ENCODE measurements at regions not wholly inside any gene's neighbourhood (a gene's known extent, or its start where the extent isn't known, plus 50 kb on each side); places are given as distances from the start of the nearest gene placed in this dataset.
"Not testable (repeated sequence)": the region's sequence is repeated elsewhere in the genome, so short reads cannot be mapped to it uniquely, and the experiment has no call there.

- H3K4me3 ChIP-seq = peak overlapping the region; percentile 48 to 93 (median 82)
- peaks cover 0 to 14% (median 2%) of the 10 kb centered on the region in 3 donors for H3K36me3 ChIP-seq
- H3K27ac ChIP-seq = peak overlapping the region; percentile 77 to 94 (median 88)
- peaks cover 0 to 7% (median 0%) of the 10 kb centered on the region in 3 donors for H3K9me3 ChIP-seq
- peaks cover 7 to 32% (median 9%) of the 10 kb centered on the region in 3 donors for H3K4me1 ChIP-seq
- no peaks in the 10 kb centered on the region for H3K27me3 ChIP-seq
- 8 to 10% methylated on average over 14 to 16 of the region's 18 CpGs for WGBS, 2 donors
- peak in 2 of 4 donors; percentile 34 to 51 for TF ChIP-seq POLR2A (IDR thresholded peaks at IDR 0.05)
- peak in 2 of 6 experiments; percentile 12 to 25 for TF ChIP-seq CTCF (IDR thresholded peaks at IDR 0.05)
- peak; percentile 17 for DNase-seq
- intact Hi-C loops (cut with DNase I) = no loop called here
Measured at GRCh38 chr17:47066841-47067682, 88.0 kb upstream of the RPRML start.

- Histone ChIP-seq H3K27me3 (no peaks in the 10 kb centered on the region), H3K36me3 (peaks cover 0 to 14% (median 2%) of the 10 kb centered on the region in 3 donors), H3K27ac (no peak overlapping the region), H3K9me3 (peaks cover 0 to 7% (median 0%) of the 10 kb centered on the region in 3 donors), H3K4me1 (peaks cover 4 to 29% (median 7%) of the 10 kb centered on the region in 3 donors), H3K4me3 (no peak overlapping the region)
- 53 to 75% methylated on average over 6 of the region's 6 CpGs for WGBS, 2 donors
- DNase-seq = no peak
- no peak for TF ChIP-seq CTCF (IDR thresholded peaks at IDR 0.05)
- no peak for TF ChIP-seq POLR2A (IDR thresholded peaks at IDR 0.05)
- intact Hi-C loops (cut with DNase I) = no loop called here
Measured at GRCh38 chr17:47066095-47066494, 87.0 kb upstream of the RPRML start.

- TF ChIP-seq POLR2A (IDR thresholded peaks at IDR 0.05) (no peak), CTCF (IDR thresholded peaks at IDR 0.05) (no peak)
- Histone ChIP-seq H3K4me3 (no peak overlapping the region), H3K9me3 (peaks cover 0 to 7% (median 0%) of the 10 kb centered on the region in 3 donors), H3K27ac (no peak overlapping the region), H3K27me3 (no peaks in the 10 kb centered on the region), H3K36me3 (peaks cover 0 to 14% (median 2%) of the 10 kb centered on the region in 3 donors), H3K4me1 (peaks cover 0 to 15% (median under 1%) of the 10 kb centered on the region in 3 donors)
- intact Hi-C loops (cut with DNase I) = no loop called here
- DNase-seq = no peak
- 95 to 96% methylated on average over 5 of the region's 5 CpGs for WGBS, 2 donors
Measured at GRCh38 chr17:47064684-47065083, 85.6 kb upstream of the RPRML start.

- TF ChIP-seq POLR2A (IDR thresholded peaks at IDR 0.05) = no peak
- TF ChIP-seq CTCF (IDR thresholded peaks at IDR 0.05) = no peak
- peaks cover 0 to 14% (median 2%) of the 10 kb centered on the region in 3 donors for H3K36me3 ChIP-seq
- DNase-seq = no peak
Measured at GRCh38 chr17:47063475-47063874, 84.4 kb upstream of the RPRML start.

GRCh38 chr17:47062851-47063250 lies 83.8 kb upstream of the RPRML start:
- H3K9me3 ChIP-seq; intact Hi-C loops (cut with DNase I); H3K27ac ChIP-seq; DNase-seq; H3K27me3 ChIP-seq; H3K4me3 ChIP-seq: not testable (repeated sequence)
- H3K4me1 ChIP-seq = peaks cover 0 to 12% (median 0%) of the 10 kb centered on the region in 3 donors
- 95 to 96% methylated on average over 5 of the region's 5 CpGs for WGBS, 2 donors
- peaks cover 0 to 14% (median 2%) of the 10 kb centered on the region in 3 donors for H3K36me3 ChIP-seq

More at GRCh38 chr17:47063475-47063874, 84.4 kb upstream of the RPRML start:
- peaks cover 0 to 7% (median 0%) of the 10 kb centered on the region in 3 donors for H3K9me3 ChIP-seq
- intact Hi-C loops (cut with DNase I) = no loop called here
- H3K27ac ChIP-seq = no peak overlapping the region
- no peak overlapping the region for H3K4me3 ChIP-seq
- 96 to 98% methylated on average over 11 of the region's 11 CpGs for WGBS, 2 donors
- peaks cover 0 to 12% (median 0%) of the 10 kb centered on the region in 3 donors for H3K4me1 ChIP-seq
- no peaks in the 10 kb centered on the region for H3K27me3 ChIP-seq

DNA sequence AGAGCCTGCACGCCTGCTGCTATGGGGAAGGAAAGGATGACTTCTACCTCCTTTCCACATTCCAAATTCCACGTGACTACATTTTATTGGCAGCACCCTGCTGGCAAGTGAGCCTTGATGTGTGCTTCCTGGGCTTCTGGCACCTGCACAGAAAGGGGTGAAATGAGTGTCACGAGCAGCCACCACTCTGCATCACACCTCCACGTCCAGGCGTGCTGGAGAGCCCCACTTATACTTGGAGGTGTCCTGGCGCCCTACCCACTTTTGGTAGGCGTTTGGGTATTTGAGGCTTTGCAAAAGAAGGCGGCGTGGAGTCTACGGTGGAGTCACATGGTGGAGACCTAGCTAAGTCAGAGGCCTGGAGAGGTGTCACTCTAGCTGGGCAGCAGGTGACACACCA lies 81.0 kb upstream of the RPRML start:
- H3K4me3 ChIP-seq; H3K27ac ChIP-seq; H3K4me1 ChIP-seq; intact Hi-C loops (cut with DNase I); H3K9me3 ChIP-seq; H3K27me3 ChIP-seq; DNase-seq: not testable (repeated sequence)
- 85 to 88% methylated on average over 8 to 10 of the region's 10 CpGs for WGBS, 2 donors
- peaks cover 2 to 33% (median 4%) of the 10 kb centered on the region in 3 donors for H3K36me3 ChIP-seq
